PC-3 (cell line): ENCODE measurements at regions not wholly inside any gene's neighbourhood (a gene's known extent, or its start where the extent isn't known, plus 50 kb on each side); places are given as distances from the start of the nearest gene placed in this dataset.

Experiments used
- ATAC-seq: fragments of 200-7000 bp; cut with Tn5 transposase; 2 replicates; pipeline ENCODE4 v1.9.1; 2020; ENCODE audit warnings: mild to moderate bottlenecking, moderate library complexity
- BruUV-seq: library from RNA; stranded (reverse); fragments of 400-500 nt; replicated peaks from 2 replicates; lab custom pipeline; 2021; lab: Mats Ljungman, UMichigan
- CTCF ChIA-PET: fragments of 300-600 bp; sonication (Branson Sonifier 250); formaldehyde crosslinking; loops from one replicate; lab custom pipeline; 2022; ENCODE audit warnings: antibody characterized with exemption; lab: Charles Lee
- POLR2A ChIA-PET: fragments of 300-600 bp; sonication (Branson Sonifier 250); formaldehyde crosslinking; loops from one replicate; lab custom pipeline; 2022; ENCODE audit warnings: antibody characterized with exemption; ENCODE audit not compliant: unreplicated experiment; lab: Charles Lee
- DNase-seq: peaks from one replicate; pipeline ENCODE4 v3.0.0-alpha.2; 2015
- H2AFZ ChIP-seq: fragments of 300-600 bp; sonication (generic); 2 replicates; pipeline ENCODE4 v1.6.0; 2016; ENCODE audit warnings: antibody characterized with exemption, low read length
- H3F3A ChIP-seq: fragments of 300-600 bp; sonication (generic); one replicate; pipeline ENCODE4 v1.6.0; 2017; ENCODE audit warnings: antibody characterized with exemption, low read length, control low read depth, mild to moderate bottlenecking; ENCODE audit not compliant: unreplicated experiment
- H3K27ac ChIP-seq: fragments of 300-600 bp; sonication (generic); 2 replicates; pipeline ENCODE4 v1.5.1; 2016; ENCODE audit warnings: mild to moderate bottlenecking, low read length
- H3K27me3 ChIP-seq: fragments of 300-600 bp; sonication (generic); 2 replicates; pipeline ENCODE4 v1.6.1; 2016; ENCODE audit warnings: low read length, mixed read lengths
- H3K36me3 ChIP-seq: fragments of 300-600 bp; sonication (generic); 2 replicates; pipeline ENCODE4 v1.6.1; 2016; ENCODE audit warnings: low read depth, mixed run types, low read length, mixed read lengths
- H3K4me1 ChIP-seq: fragments of 300-600 bp; sonication (generic); 2 replicates; pipeline ENCODE4 v1.5.1; 2016; ENCODE audit warnings: low read length; ENCODE audit not compliant: insufficient read depth
- H3K4me2 ChIP-seq: fragments of 300-600 bp; sonication (generic); 2 replicates; pipeline ENCODE4 v1.6.0; 2016; ENCODE audit warnings: low read length
- H3K4me3 ChIP-seq: fragments of 300-600 bp; sonication (generic); 2 replicates; pipeline ENCODE4 v1.5.1; 2016; ENCODE audit warnings: mild to moderate bottlenecking, low read length, mixed read lengths
- H3K79me2 ChIP-seq: fragments of 300-600 bp; sonication (generic); 2 replicates; pipeline ENCODE4 v1.6.1; 2017; ENCODE audit warnings: low read length, mixed read lengths
- H3K9ac ChIP-seq: fragments of 300-600 bp; sonication (generic); 2 replicates; pipeline ENCODE4 v1.6.0; 2016; ENCODE audit warnings: mild to moderate bottlenecking, low read length
- H3K9me2 ChIP-seq: fragments of 300-600 bp; sonication (generic); replicated peaks from 2 replicates; pipeline ENCODE4 v1.6.1; 2016; ENCODE audit warnings: mixed run types, low read length, mixed read lengths
- H3K9me3 ChIP-seq: fragments of 300-600 bp; sonication (generic); 2 replicates; pipeline ENCODE4 v1.6.1; 2016; ENCODE audit warnings: low read length, mixed read lengths
- H4K20me1 ChIP-seq: fragments of 300-600 bp; sonication (generic); 2 replicates; pipeline ENCODE4 v1.6.1; 2016; ENCODE audit warnings: low read length, mixed read lengths
- CTCF ChIP-seq: fragments of 300-600 bp; sonication (generic); conservative IDR thresholded peaks from 2 replicates; pipeline ENCODE4 v1.5.1; 2017; ENCODE audit warnings: antibody characterized with exemption, low read depth, mild to moderate bottlenecking, low read length
- EZH2 ChIP-seq: fragments of 300-600 bp; sonication (generic); IDR thresholded peaks from one replicate; pipeline ENCODE4 v1.6.1; 2017; ENCODE audit warnings: antibody characterized with exemption, mild to moderate bottlenecking, low read length; ENCODE audit not compliant: unreplicated experiment
- EZH2phosphoT487 ChIP-seq: fragments of 300-600 bp; sonication (generic); IDR thresholded peaks from 2 replicates; pipeline ENCODE4 v1.6.1; 2018; ENCODE audit warnings: mild to moderate bottlenecking, antibody characterized with exemption, low read length, borderline replicate concordance
- intact Hi-C: fragments of 100-400 bp; cut with micrococcal nuclease; formaldehyde crosslinking; loops from 2 replicates; pipeline ENCODE4 v1.9.0; 2023

- Histone ChIP-seq H3K79me2 (no peaks in the 10 kb centered on the region), H3K27me3 (no peaks in the 10 kb centered on the region), H3K9me2 (no peaks in the 10 kb centered on the region), H3K4me3 (no peak overlapping the region), H4K20me1 (no peaks in the 10 kb centered on the region), H3K27ac (no peak overlapping the region), H3K4me1 (no peaks in the 10 kb centered on the region), H2AFZ (no peak overlapping the region), H3K36me3 (no peaks in the 10 kb centered on the region), H3K9me3 (no peaks in the 10 kb centered on the region), H3K4me2 (no peak overlapping the region), H3K9ac (no peak overlapping the region), H3F3A (no peaks in the 10 kb centered on the region)
- intact Hi-C loops: no loop called here
- POLR2A ChIA-PET: no interaction called here
- TF ChIP-seq EZH2phosphoT487: no peak
- ATAC-seq: no peak
- no peak for DNase-seq
- BruUV-seq: no TSS peak
- CTCF ChIA-PET: no interaction called here
These were observed 199.3 kb upstream of the PPFIA2 start for GRCh38 chr12:81958406-81958805.

GRCh38 chr12:81957631-81958030, 198.5 kb upstream of the PPFIA2 start:
- TF ChIP-seq EZH2 (no peak), EZH2phosphoT487 (no peak)
- Histone ChIP-seq H4K20me1 (no peaks in the 10 kb centered on the region), H3K9me2 (no peaks in the 10 kb centered on the region), H3K9ac (no peak overlapping the region), H3K27ac (no peak overlapping the region), H3K36me3 (no peaks in the 10 kb centered on the region), H3K4me3 (no peak overlapping the region), H2AFZ (no peak overlapping the region), H3K9me3 (no peaks in the 10 kb centered on the region), H3K79me2 (no peaks in the 10 kb centered on the region), H3K27me3 (no peaks in the 10 kb centered on the region), H3K4me2 (no peak overlapping the region), H3F3A (no peaks in the 10 kb centered on the region), H3K4me1 (no peaks in the 10 kb centered on the region)
- ChIA-PET CTCF (no interaction called here), POLR2A (no interaction called here)
- no peak for ATAC-seq
- intact Hi-C loops: no loop called here
- no peak for DNase-seq
- no TSS peak for BruUV-seq

- Histone ChIP-seq H3K9me2 (no peaks in the 10 kb centered on the region), H2AFZ (no peak overlapping the region), H3K4me1 (no peaks in the 10 kb centered on the region), H3K4me3 (no peak overlapping the region), H4K20me1 (no peaks in the 10 kb centered on the region), H3K27me3 (no peaks in the 10 kb centered on the region), H3K36me3 (no peaks in the 10 kb centered on the region), H3K79me2 (no peaks in the 10 kb centered on the region), H3K27ac (no peak overlapping the region), H3K9me3 (no peaks in the 10 kb centered on the region), H3K9ac (no peak overlapping the region), H3K4me2 (no peak overlapping the region), H3F3A (no peaks in the 10 kb centered on the region)
- no peak for DNase-seq
- CTCF ChIA-PET: no interaction called here
- TF ChIP-seq EZH2phosphoT487 (no peak), CTCF (no peak), EZH2 (no peak)
- POLR2A ChIA-PET: no interaction called here
- ATAC-seq: no peak
- intact Hi-C loops: no loop called here
- BruUV-seq: no TSS peak
These were observed 197.3 kb upstream of the PPFIA2 start for GRCh38 chr12:81956468-81956860.

- TF ChIP-seq EZH2 (no peak), EZH2phosphoT487 (no peak), CTCF (no peak)
- Histone ChIP-seq H3K36me3 (no peaks in the 10 kb centered on the region), H2AFZ (no peak overlapping the region), H4K20me1 (no peaks in the 10 kb centered on the region), H3K27ac (no peak overlapping the region), H3F3A (no peaks in the 10 kb centered on the region), H3K79me2 (no peaks in the 10 kb centered on the region), H3K27me3 (no peaks in the 10 kb centered on the region), H3K9me2 (no peaks in the 10 kb centered on the region), H3K9ac (no peak overlapping the region), H3K4me2 (no peak overlapping the region), H3K4me3 (no peak overlapping the region), H3K4me1 (no peaks in the 10 kb centered on the region), H3K9me3 (no peaks in the 10 kb centered on the region)
- intact Hi-C loops: no loop called here
- ChIA-PET CTCF (no interaction called here), POLR2A (no interaction called here)
- peak; percentile 5 for DNase-seq
- ATAC-seq: no peak
- no TSS peak for BruUV-seq
These were observed 194.4 kb upstream of the PPFIA2 start for GRCh38 chr12:81953541-81953940.
